HepG2 (cell line): ENCODE measurements at regions not wholly inside any gene's neighbourhood (a gene's known extent, or its start where the extent isn't known, plus 50 kb on each side); places are given as distances from the start of the nearest gene placed in this dataset.

ENCODE experiments used
- CBX5 ChIP-seq: sonication (generic); formaldehyde crosslinking; IDR thresholded peaks from 2 replicates; pipeline ENCODE4 v1.4.0; 2020; ENCODE audit warnings: missing genetic modification reagents, borderline replicate concordance
- FOXC1 ChIP-seq: sonication (generic); formaldehyde crosslinking; IDR thresholded peaks from 2 replicates; pipeline ENCODE4 v1.8.0; 2022; ENCODE audit warnings: mild to moderate bottlenecking, missing genetic modification reagents, borderline replicate concordance
- HNRNPK ChIP-seq: fragments of 200-400 bp; formaldehyde crosslinking; IDR thresholded peaks from 2 replicates; pipeline ENCODE4 v1.6.1; 2018; ENCODE audit warnings: low read length, low read depth, moderate library complexity, mild to moderate bottlenecking; ENCODE audit not compliant: poor library complexity, severe bottlenecking
- MAF1 ChIP-seq: sonication (generic); formaldehyde crosslinking; IDR thresholded peaks from 2 replicates; pipeline ENCODE4 v1.5.0; 2020; ENCODE audit warnings: missing genetic modification reagents, borderline replicate concordance
- NAIF1 ChIP-seq: sonication (generic); formaldehyde crosslinking; IDR thresholded peaks from 2 replicates; pipeline ENCODE4 v1.5.0; 2020; ENCODE audit warnings: mild to moderate bottlenecking, missing genetic modification reagents, borderline replicate concordance
- NCOA5 ChIP-seq: sonication (generic); formaldehyde crosslinking; IDR thresholded peaks from 2 replicates; pipeline ENCODE4 v1.4.0; 2020; ENCODE audit warnings: missing genetic modification reagents
- PAX8 ChIP-seq: sonication (generic); formaldehyde crosslinking; IDR thresholded peaks from 2 replicates; pipeline ENCODE4 v1.8.0; 2022; ENCODE audit warnings: mild to moderate bottlenecking, missing genetic modification reagents, borderline replicate concordance
- SOX6 ChIP-seq, 2 experiments: fragments of 450-650 bp in 1 of 2; sonication (generic) in 1 of 2; formaldehyde crosslinking in 1 of 2; IDR thresholded peaks; 2 replicates each; pipeline versions ENCODE4 v1.4.0 to v1.6.1; 2017 to 2020; ENCODE audit warnings: antibody characterized with exemption in 1 of 2, mild to moderate bottlenecking in 1 of 2, missing genetic modification reagents in 1 of 2
- SP4 ChIP-seq: sonication (generic); formaldehyde crosslinking; IDR thresholded peaks from 2 replicates; pipeline ENCODE4 v1.8.1; 2023; ENCODE audit warnings: mild to moderate bottlenecking, missing genetic modification reagents
- SRSF1 ChIP-seq: fragments of 200-400 bp; formaldehyde crosslinking; optimal IDR thresholded peaks from 2 replicates; pipeline ENCODE3; 2017; ENCODE audit warnings: mild to moderate bottlenecking, low read depth, low read length, moderate library complexity
- YEATS2 ChIP-seq: sonication (generic); formaldehyde crosslinking; IDR thresholded peaks from 2 replicates; pipeline ENCODE4 v1.4.0; 2020; ENCODE audit warnings: missing genetic modification reagents, borderline replicate concordance
- ZMYM2 ChIP-seq: sonication (generic); formaldehyde crosslinking; IDR thresholded peaks from 2 replicates; pipeline ENCODE4 v1.8.0; 2022; ENCODE audit warnings: mild to moderate bottlenecking, missing genetic modification reagents
- ZNF17 ChIP-seq: sonication (generic); formaldehyde crosslinking; IDR thresholded peaks from 2 replicates; pipeline ENCODE4 v1.5.0; 2020; ENCODE audit warnings: mild to moderate bottlenecking, missing genetic modification reagents
- ZNF251 ChIP-seq: sonication (generic); formaldehyde crosslinking; IDR thresholded peaks from 2 replicates; pipeline ENCODE4 v1.9.0; 2021; ENCODE audit warnings: mild to moderate bottlenecking, missing genetic modification reagents
- ZNF567 ChIP-seq: sonication (generic); formaldehyde crosslinking; IDR thresholded peaks from 2 replicates; pipeline ENCODE4 v1.8.1; 2023; ENCODE audit warnings: mild to moderate bottlenecking, missing genetic modification reagents, borderline replicate concordance
- ZNF577 ChIP-seq: sonication (generic); formaldehyde crosslinking; IDR thresholded peaks from 2 replicates; pipeline ENCODE4 v1.4.0; 2020; ENCODE audit warnings: mild to moderate bottlenecking, low read depth, missing genetic modification reagents, borderline replicate concordance
- ZNF615 ChIP-seq: sonication (generic); formaldehyde crosslinking; IDR thresholded peaks from 2 replicates; pipeline ENCODE4 v1.5.0; 2020; ENCODE audit warnings: mild to moderate bottlenecking, missing genetic modification reagents, borderline replicate concordance
- ZNF672 ChIP-seq: sonication (generic); formaldehyde crosslinking; IDR thresholded peaks from 2 replicates; pipeline ENCODE4 v1.8.1; 2022; ENCODE audit warnings: missing genetic modification reagents
- ZNF7 ChIP-seq: IDR thresholded peaks from 2 replicates; pipeline ENCODE4 v1.6.1; 2016; ENCODE audit warnings: missing biosample characterization, missing genetic modification reagents
- ZNF773 ChIP-seq: sonication (generic); formaldehyde crosslinking; IDR thresholded peaks from 2 replicates; pipeline ENCODE4 v1.4.0; 2020; ENCODE audit warnings: missing genetic modification reagents, borderline replicate concordance
- ZSCAN25 ChIP-seq: sonication (generic); formaldehyde crosslinking; IDR thresholded peaks from 2 replicates; pipeline ENCODE4 v1.8.0; 2022; ENCODE audit warnings: mild to moderate bottlenecking, missing genetic modification reagents
- TF ChIP-seq, protein P1 (sequence below): sonication (generic); formaldehyde crosslinking; IDR thresholded peaks from 2 replicates; pipeline ENCODE4 v1.9.0; 2022; ENCODE audit warnings: low read depth, missing genetic modification reagents
- TF ChIP-seq, protein P2 (sequence below): sonication (generic); formaldehyde crosslinking; IDR thresholded peaks from 2 replicates; pipeline ENCODE4 v1.8.1; 2023; ENCODE audit warnings: mild to moderate bottlenecking, moderate library complexity, missing genetic modification reagents
- TF ChIP-seq, protein P3 (sequence below): sonication (generic); formaldehyde crosslinking; IDR thresholded peaks from 2 replicates; pipeline ENCODE4 v1.9.0; 2021; ENCODE audit warnings: missing genetic modification reagents, borderline replicate concordance
- TF ChIP-seq, protein P4 (sequence below): sonication (generic); formaldehyde crosslinking; IDR thresholded peaks from 2 replicates; pipeline ENCODE4 v1.5.0; 2020; ENCODE audit warnings: missing genetic modification reagents, mild to moderate bottlenecking, borderline replicate concordance

DNA sequence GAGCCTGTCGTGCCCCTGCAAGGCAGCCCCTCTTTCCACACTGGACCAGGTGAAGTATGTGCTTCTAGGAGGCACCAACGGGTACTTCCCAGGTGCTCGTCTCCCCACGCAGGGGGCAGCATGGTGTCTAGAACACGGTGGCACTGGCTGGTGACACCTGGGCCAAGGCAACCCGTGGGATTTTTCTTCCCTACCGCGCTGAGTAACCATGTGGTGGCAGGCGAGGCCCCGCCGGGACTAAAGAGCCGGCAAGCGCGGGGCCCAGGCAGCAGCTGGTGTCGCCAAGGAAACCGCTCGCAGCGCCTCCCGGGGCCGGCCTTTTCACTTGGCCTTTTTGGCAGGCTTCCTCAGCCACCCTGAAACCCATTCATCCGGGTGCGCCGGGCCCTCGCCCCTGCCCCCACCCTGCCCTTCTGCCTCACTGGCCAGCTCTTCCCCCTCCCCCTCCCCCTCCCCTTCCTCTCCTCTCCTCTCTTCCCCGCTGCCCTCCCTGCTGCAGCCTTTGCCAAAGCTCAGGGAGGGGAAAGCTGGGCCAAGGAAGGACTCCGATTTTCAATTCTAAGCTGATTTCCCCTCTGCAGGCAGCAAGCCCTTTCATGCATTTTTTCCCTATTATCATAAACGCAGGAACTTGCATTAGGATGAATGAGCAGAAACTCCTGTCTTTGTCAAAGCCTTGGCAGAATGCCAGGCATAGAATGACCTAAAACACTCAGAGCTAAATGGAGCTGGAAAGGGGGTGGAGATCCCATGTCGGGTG, 81.2 kb downstream of the IRF2BPL start (continued):
- TF ChIP-seq, protein P1, sequence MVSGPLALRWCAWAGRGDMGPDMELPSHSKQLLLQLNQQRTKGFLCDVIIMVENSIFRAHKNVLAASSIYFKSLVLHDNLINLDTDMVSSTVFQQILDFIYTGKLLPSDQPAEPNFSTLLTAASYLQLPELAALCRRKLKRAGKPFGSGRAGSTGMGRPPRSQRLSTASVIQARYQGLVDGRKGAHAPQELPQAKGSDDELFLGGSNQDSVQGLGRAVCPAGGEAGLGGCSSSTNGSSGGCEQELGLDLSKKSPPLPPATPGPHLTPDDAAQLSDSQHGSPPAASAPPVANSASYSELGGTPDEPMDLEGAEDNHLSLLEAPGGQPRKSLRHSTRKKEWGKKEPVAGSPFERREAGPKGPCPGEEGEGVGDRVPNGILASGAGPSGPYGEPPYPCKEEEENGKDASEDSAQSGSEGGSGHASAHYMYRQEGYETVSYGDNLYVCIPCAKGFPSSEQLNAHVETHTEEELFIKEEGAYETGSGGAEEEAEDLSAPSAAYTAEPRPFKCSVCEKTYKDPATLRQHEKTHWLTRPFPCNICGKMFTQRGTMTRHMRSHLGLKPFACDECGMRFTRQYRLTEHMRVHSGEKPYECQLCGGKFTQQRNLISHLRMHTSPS (CRISPR knock-in tag), result no peak
- TF ChIP-seq CBX5 (CRISPR knock-in tag) (peak; percentile 63; the same call in 1 of the 2 replicates), ZNF615 (CRISPR knock-in tag) (no peak), MAF1 (CRISPR knock-in tag) (no peak), ZNF17 (CRISPR knock-in tag) (no peak), SP4 (CRISPR knock-in tag) (no peak), ZNF577 (CRISPR knock-in tag) (no peak), NCOA5 (CRISPR knock-in tag) (no peak), SRSF1 (no peak), ZNF672 (no peak), NAIF1 (CRISPR knock-in tag) (no peak), ZNF7 (CRISPR knock-in tag) (no peak), ZNF773 (no peak), HNRNPK (peak; percentile 98), ZNF251 (CRISPR knock-in tag) (no peak), PAX8 (CRISPR knock-in tag) (no peak), FOXC1 (CRISPR knock-in tag) (no peak), YEATS2 (CRISPR knock-in tag) (no peak), ZNF567 (no peak), ZMYM2 (CRISPR knock-in tag) (no peak), SOX6 (IDR thresholded peaks at IDR 0.05) (no peak), SOX6 (CRISPR knock-in tag; IDR thresholded peaks at IDR 0.05) (no peak), ZSCAN25 (CRISPR knock-in tag) (0 out of 2 replicates have a peak, but pooled peaks have one; percentile 40)
- TF ChIP-seq, protein P2, sequence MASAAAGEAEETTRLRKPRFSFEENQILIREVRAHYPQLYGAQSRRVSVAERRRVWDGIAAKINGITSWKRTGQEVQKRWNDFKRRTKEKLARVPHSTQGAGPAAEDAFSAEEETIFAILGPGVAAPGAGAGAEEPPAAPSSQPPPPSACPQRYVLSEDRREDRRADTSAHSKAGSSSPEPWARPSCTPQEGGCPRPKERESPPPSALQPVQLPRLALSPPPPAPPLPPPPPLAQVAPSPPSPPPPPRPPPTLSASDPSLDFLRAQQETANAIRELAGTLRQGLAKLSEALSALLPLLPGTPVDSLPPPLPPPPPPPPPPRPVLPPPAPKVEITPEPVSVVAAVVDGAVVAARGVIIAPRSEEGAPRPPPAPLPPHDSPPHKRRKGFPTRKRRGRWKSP, result no peak
- TF ChIP-seq, protein P3, sequence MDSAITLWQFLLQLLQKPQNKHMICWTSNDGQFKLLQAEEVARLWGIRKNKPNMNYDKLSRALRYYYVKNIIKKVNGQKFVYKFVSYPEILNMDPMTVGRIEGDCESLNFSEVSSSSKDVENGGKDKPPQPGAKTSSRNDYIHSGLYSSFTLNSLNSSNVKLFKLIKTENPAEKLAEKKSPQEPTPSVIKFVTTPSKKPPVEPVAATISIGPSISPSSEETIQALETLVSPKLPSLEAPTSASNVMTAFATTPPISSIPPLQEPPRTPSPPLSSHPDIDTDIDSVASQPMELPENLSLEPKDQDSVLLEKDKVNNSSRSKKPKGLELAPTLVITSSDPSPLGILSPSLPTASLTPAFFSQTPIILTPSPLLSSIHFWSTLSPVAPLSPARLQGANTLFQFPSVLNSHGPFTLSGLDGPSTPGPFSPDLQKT, result no peak
- TF ChIP-seq, protein P4, sequence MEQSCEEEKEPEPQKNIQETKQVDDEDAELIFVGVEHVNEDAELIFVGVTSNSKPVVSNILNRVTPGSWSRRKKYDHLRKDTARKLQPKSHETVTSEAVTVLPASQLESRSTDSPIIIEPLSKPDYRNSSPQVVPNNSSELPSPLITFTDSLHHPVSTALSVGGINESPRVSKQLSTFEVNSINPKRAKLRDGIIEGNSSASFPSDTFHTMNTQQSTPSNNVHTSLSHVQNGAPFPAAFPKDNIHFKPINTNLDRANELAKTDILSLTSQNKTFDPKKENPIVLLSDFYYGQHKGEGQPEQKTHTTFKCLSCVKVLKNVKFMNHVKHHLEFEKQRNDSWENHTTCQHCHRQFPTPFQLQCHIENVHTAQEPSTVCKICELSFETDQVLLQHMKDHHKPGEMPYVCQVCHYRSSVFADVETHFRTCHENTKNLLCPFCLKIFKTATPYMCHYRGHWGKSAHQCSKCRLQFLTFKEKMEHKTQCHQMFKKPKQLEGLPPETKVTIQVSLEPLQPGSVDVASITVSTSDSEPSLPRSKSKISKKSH (CRISPR knock-in tag), result no peak
